ENCODE measurements at regions not wholly inside any gene's neighbourhood (a gene's known extent, or its start where the extent isn't known, plus 50 kb on each side); places are given as distances from the start of the nearest gene placed in this dataset.
"Not testable (repeated sequence)": the region's sequence is repeated elsewhere in the genome, so short reads cannot be mapped to it uniquely, and the experiment has no call there.

DNA sequence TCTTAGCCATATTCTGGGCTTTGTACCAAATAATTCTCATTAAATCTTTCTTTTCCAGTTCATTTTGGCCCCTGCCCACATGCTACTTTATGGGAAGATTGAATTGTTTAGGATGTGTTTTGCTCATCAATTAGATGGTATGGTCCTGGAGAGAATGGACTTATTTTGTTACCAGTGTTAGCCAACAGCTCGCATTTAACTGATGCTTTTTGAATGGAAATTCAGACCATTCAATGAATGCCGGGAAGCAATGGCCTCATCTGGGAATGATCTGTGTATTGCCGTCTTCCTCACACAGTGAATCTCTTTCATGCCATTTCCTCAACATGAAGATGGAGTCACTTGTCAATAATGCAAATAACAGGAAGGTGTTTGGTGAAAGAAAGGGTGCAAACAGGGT, 370.6 kb upstream of the PIK3R1 start:
- no peak overlapping the region for H3K27ac ChIP-seq (ENCODE audit: low read depth in 2 of 2, low read length in 2 of 2)
- H3K4me3 ChIP-seq (ENCODE audit: low read length in 3 of 3), result no peak overlapping the region
- DNase-seq, result no peak
- TF ChIP-seq, protein P1, sequence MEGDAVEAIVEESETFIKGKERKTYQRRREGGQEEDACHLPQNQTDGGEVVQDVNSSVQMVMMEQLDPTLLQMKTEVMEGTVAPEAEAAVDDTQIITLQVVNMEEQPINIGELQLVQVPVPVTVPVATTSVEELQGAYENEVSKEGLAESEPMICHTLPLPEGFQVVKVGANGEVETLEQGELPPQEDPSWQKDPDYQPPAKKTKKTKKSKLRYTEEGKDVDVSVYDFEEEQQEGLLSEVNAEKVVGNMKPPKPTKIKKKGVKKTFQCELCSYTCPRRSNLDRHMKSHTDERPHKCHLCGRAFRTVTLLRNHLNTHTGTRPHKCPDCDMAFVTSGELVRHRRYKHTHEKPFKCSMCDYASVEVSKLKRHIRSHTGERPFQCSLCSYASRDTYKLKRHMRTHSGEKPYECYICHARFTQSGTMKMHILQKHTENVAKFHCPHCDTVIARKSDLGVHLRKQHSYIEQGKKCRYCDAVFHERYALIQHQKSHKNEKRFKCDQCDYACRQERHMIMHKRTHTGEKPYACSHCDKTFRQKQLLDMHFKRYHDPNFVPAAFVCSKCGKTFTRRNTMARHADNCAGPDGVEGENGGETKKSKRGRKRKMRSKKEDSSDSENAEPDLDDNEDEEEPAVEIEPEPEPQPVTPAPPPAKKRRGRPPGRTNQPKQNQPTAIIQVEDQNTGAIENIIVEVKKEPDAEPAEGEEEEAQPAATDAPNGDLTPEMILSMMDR (IDR thresholded peaks at IDR 0.05; ENCODE audit: borderline replicate concordance, extremely low read depth, insufficient read depth), result no peak
- no peak for FAIRE-seq
- intact Hi-C loops (cut with DNase I), result no loop called here
- no peak overlapping the region for H3K9ac ChIP-seq (ENCODE audit: low read length in 3 of 3)
- no peaks in the 10 kb centered on the region for H3K36me3 ChIP-seq (ENCODE audit: control insufficient read depth in 2 of 3, insufficient read depth in 3 of 3, low read length in 3 of 3)
- no peaks in the 10 kb centered on the region for H3K4me1 ChIP-seq (ENCODE audit: control insufficient read depth in 2 of 3, insufficient read depth in 2 of 3, low read depth in 1 of 3, low read length in 3 of 3)
- H3K9me3 ChIP-seq (ENCODE audit: control insufficient read depth in 2 of 3, insufficient read depth in 1 of 3, low read length in 3 of 3), result no peaks in the 10 kb centered on the region
- H3K27me3 ChIP-seq (ENCODE audit: control insufficient read depth, insufficient read depth, low read length), result no peaks in the 10 kb centered on the region

DNA sequence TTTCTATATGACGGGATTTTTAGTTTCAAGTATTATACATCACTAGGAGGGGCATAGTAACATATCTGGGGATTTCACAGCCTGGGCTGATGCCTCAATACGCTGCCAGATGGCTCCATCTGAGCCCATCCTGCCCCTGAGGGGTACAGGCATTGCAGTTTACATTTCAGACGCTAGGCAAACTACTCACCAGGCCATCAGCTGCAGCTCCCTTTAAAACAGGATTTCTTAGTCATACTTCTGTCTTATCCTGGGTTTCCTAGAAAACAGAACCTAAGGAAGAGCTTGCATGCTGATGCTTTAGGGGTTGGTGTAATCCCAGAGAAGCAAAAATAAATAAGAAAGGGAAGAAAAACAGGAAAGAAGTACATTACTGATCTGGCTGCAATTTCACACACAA, 372.8 kb upstream of the PIK3R1 start:
- Histone ChIP-seq H3K9ac (ENCODE audit: low read length in 3 of 3) (no peak overlapping the region), H3K4me3 (ENCODE audit: low read length in 3 of 3) (no peak overlapping the region), H3K9me3 (ENCODE audit: control insufficient read depth in 2 of 3, insufficient read depth in 1 of 3, low read length in 3 of 3) (no peaks in the 10 kb centered on the region), H3K27ac (ENCODE audit: low read depth in 2 of 2, low read length in 2 of 2) (no peak overlapping the region), H3K4me1 (ENCODE audit: control insufficient read depth in 2 of 3, insufficient read depth in 2 of 3, low read depth in 1 of 3, low read length in 3 of 3) (no peaks in the 10 kb centered on the region), H3K27me3 (ENCODE audit: control insufficient read depth, insufficient read depth, low read length) (no peaks in the 10 kb centered on the region), H3K36me3 (ENCODE audit: control insufficient read depth in 2 of 3, insufficient read depth in 3 of 3, low read length in 3 of 3) (no peaks in the 10 kb centered on the region)
- intact Hi-C loops (cut with DNase I), result no loop called here
- FAIRE-seq, result no peak
- TF ChIP-seq, protein P1 (IDR thresholded peaks at IDR 0.05; ENCODE audit: borderline replicate concordance, extremely low read depth, insufficient read depth), result no peak
- DNase-seq, result no peak

DNA sequence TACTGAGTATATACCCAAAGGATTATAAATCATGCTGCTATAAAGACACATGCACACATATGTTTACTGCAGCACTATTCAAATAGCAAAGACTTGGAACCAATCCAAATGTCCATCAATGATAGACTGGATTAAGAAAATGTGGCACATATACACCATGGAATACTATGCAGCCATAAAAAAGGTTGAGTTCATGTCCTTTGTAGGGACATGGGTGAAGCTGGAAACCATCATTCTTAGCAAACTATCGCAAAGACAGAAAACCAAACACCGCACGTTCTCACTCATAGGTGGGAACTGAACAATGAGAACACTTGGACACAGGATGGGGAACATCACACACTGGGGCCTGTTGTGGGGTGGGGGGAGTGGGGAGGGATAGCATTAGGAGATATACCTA, 378.3 kb upstream of the PIK3R1 start:
- FAIRE-seq; intact Hi-C loops (cut with DNase I); H3K4me1 ChIP-seq (ENCODE audit: control insufficient read depth in 2 of 3, insufficient read depth in 2 of 3, low read depth in 1 of 3, low read length in 3 of 3); H3K9me3 ChIP-seq (ENCODE audit: control insufficient read depth in 2 of 3, insufficient read depth in 1 of 3, low read length in 3 of 3); H3K4me3 ChIP-seq (ENCODE audit: low read length in 3 of 3); H3K27me3 ChIP-seq (ENCODE audit: control insufficient read depth, insufficient read depth, low read length); H3K27ac ChIP-seq (ENCODE audit: low read depth in 2 of 2, low read length in 2 of 2); DNase-seq; H3K36me3 ChIP-seq (ENCODE audit: control insufficient read depth in 2 of 3, insufficient read depth in 3 of 3, low read length in 3 of 3); H3K9ac ChIP-seq (ENCODE audit: low read length in 3 of 3): not testable (repeated sequence)

DNA sequence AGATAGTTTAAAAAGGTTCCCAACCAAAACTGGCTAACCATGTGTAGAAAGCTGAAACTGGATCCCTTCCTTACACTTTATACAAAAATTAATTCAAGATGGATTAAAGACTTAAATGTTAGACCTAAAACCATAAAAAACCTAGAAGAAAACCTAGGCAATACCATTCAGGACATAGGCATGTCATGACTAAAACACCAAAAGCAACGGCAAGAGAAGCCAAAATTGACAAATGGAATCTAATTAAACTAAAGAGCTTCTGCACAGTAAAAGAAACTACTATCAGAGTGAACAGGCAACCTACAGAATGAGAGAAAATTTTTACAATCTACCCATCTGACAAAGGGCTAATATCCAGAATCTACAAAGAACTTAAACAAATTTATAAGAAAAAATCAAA, 379.1 kb upstream of the PIK3R1 start:
- H3K4me3 ChIP-seq (ENCODE audit: low read length in 3 of 3); H3K4me1 ChIP-seq (ENCODE audit: control insufficient read depth in 2 of 3, insufficient read depth in 2 of 3, low read depth in 1 of 3, low read length in 3 of 3); DNase-seq; H3K27me3 ChIP-seq (ENCODE audit: control insufficient read depth, insufficient read depth, low read length); H3K9me3 ChIP-seq (ENCODE audit: control insufficient read depth in 2 of 3, insufficient read depth in 1 of 3, low read length in 3 of 3); H3K27ac ChIP-seq (ENCODE audit: low read depth in 2 of 2, low read length in 2 of 2); H3K9ac ChIP-seq (ENCODE audit: low read length in 3 of 3); intact Hi-C loops (cut with DNase I); FAIRE-seq; H3K36me3 ChIP-seq (ENCODE audit: control insufficient read depth in 2 of 3, insufficient read depth in 3 of 3, low read length in 3 of 3): not testable (repeated sequence)

DNA sequence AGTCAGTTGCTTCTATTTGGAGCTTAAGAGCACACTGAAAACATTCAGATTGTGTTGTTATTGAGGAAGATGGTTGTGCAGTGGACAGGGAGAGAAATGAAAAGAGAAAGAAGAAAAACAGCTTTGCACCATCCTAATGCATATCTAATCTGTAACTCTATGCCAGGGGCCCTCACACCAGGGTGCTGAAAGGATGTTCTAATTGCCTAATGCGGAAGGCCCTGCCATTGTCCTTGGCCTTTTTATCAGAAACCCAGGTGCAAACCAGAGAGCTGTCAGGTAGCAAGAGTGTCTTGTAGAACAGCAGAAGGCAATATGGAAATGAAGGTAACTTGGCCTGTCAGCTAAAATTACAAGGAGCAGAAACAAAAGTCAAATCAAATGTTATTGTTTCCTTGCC, 384.5 kb upstream of the PIK3R1 start:
- H3K9me3 ChIP-seq (ENCODE audit: control insufficient read depth in 2 of 3, insufficient read depth in 1 of 3, low read length in 3 of 3), result no peaks in the 10 kb centered on the region
- no peak for FAIRE-seq
- H3K4me1 ChIP-seq (ENCODE audit: control insufficient read depth in 2 of 3, insufficient read depth in 2 of 3, low read depth in 1 of 3, low read length in 3 of 3), result no peaks in the 10 kb centered on the region
- H3K27ac ChIP-seq (ENCODE audit: low read depth in 2 of 2, low read length in 2 of 2), result no peak overlapping the region
- H3K27me3 ChIP-seq (ENCODE audit: control insufficient read depth, insufficient read depth, low read length), result no peaks in the 10 kb centered on the region
- no peaks in the 10 kb centered on the region for H3K36me3 ChIP-seq (ENCODE audit: control insufficient read depth in 2 of 3, insufficient read depth in 3 of 3, low read length in 3 of 3)
- H3K4me3 ChIP-seq (ENCODE audit: low read length in 3 of 3), result no peak overlapping the region
- intact Hi-C loops (cut with DNase I), result no loop called here
- H3K9ac ChIP-seq (ENCODE audit: low read length in 3 of 3), result no peak overlapping the region
- DNase-seq, result no peak
- TF ChIP-seq, protein P1 (IDR thresholded peaks at IDR 0.05; ENCODE audit: borderline replicate concordance, extremely low read depth, insufficient read depth), result no peak

All from kidney (tissue), 13 donors.